Hematopoietic multipotent progenitor cell treated with erythropoietin and hydrocortisone succinate and interleukin-3 and kit ligand, for 4 days (in vitro differentiated cells): ENCODE measurements at regions not wholly inside any gene's neighbourhood (a gene's known extent, or its start where the extent isn't known, plus 50 kb on each side); places are given as distances from the start of the nearest gene placed in this dataset.
"Not testable (repeated sequence)": the region's sequence is repeated elsewhere in the genome, so short reads cannot be mapped to it uniquely, and the experiment has no call there.

ENCODE experiments used
- DNase-seq: peaks from one replicate; pipeline ENCODE4 v3.0.0-alpha.2; 2015

GRCh38 chr2:192645811-192646598 is 451.3 kb upstream of the TMEFF2 start:
- DNase-seq = no peak

- no peak for DNase-seq
These were observed 439.8 kb upstream of the TMEFF2 start for GRCh38 chr2:192634557-192634956.

GRCh38 chr2:192628017-192628416 is 433.3 kb upstream of the TMEFF2 start:
- DNase-seq = no peak

- DNase-seq = no peak
These were observed 420.4 kb upstream of the TMEFF2 start for GRCh38 chr2:192615105-192615504.

- DNase-seq = no peak
These were observed 409.6 kb upstream of the TMEFF2 start for GRCh38 chr2:192604295-192604694.

- not testable (repeated sequence) for DNase-seq
These were observed 403.9 kb upstream of the TMEFF2 start for GRCh38 chr2:192598649-192599048.

GRCh38 chr2:192593561-192593960 is 398.8 kb upstream of the TMEFF2 start:
- DNase-seq = no peak

- no peak for DNase-seq
These were observed 396.9 kb upstream of the TMEFF2 start for GRCh38 chr2:192591617-192592016.

GRCh38 chr2:192585418-192585817 is 390.7 kb upstream of the TMEFF2 start:
- DNase-seq = no peak

GRCh38 chr2:192584976-192585375 is 390.2 kb upstream of the TMEFF2 start:
- no peak for DNase-seq

GRCh38 chr2:192579965-192580700 is 385.4 kb upstream of the TMEFF2 start:
- no peak for DNase-seq

GRCh38 chr2:192578780-192579179 is 384.0 kb upstream of the TMEFF2 start:
- no peak for DNase-seq

- no peak for DNase-seq
These were observed 383.0 kb upstream of the TMEFF2 start for GRCh38 chr2:192577706-192578105.

- DNase-seq = no peak
These were observed 379.8 kb upstream of the TMEFF2 start for GRCh38 chr2:192574552-192574951.

GRCh38 chr2:192571636-192572035 is 376.9 kb upstream of the TMEFF2 start:
- DNase-seq = no peak

- DNase-seq = no peak
These were observed 376.1 kb upstream of the TMEFF2 start for GRCh38 chr2:192570788-192571187.

GRCh38 chr2:192566863-192567262 is 372.1 kb upstream of the TMEFF2 start:
- no peak for DNase-seq

GRCh38 chr2:192560326-192560725 is 365.6 kb upstream of the TMEFF2 start:
- DNase-seq = no peak

GRCh38 chr2:192559587-192559986 is 364.9 kb upstream of the TMEFF2 start:
- no peak for DNase-seq

GRCh38 chr2:192558637-192559036 is 363.9 kb upstream of the TMEFF2 start:
- DNase-seq = no peak

GRCh38 chr2:192555740-192556139 is 361.0 kb upstream of the TMEFF2 start:
- no peak for DNase-seq

GRCh38 chr2:192551760-192552159 is 357.0 kb upstream of the TMEFF2 start:
- no peak for DNase-seq

- peak; percentile 3 for DNase-seq
These were observed 351.8 kb upstream of the TMEFF2 start for GRCh38 chr2:192546565-192546964.

GRCh38 chr2:192544371-192544955 is 349.7 kb upstream of the TMEFF2 start:
- no peak for DNase-seq
